GM21381 (cell line): ENCODE measurements at regions not wholly inside any gene's neighbourhood (a gene's known extent, or its start where the extent isn't known, plus 50 kb on each side); places are given as distances from the start of the nearest gene placed in this dataset.

Experiments used
- ATAC-seq: cut with Tn5 transposase; IDR thresholded peaks from one replicate; pipeline ENCODE4 v1.9.1; 2021; ENCODE audit warnings: mild to moderate bottlenecking, moderate library complexity; ENCODE audit not compliant: unreplicated experiment

DNA sequence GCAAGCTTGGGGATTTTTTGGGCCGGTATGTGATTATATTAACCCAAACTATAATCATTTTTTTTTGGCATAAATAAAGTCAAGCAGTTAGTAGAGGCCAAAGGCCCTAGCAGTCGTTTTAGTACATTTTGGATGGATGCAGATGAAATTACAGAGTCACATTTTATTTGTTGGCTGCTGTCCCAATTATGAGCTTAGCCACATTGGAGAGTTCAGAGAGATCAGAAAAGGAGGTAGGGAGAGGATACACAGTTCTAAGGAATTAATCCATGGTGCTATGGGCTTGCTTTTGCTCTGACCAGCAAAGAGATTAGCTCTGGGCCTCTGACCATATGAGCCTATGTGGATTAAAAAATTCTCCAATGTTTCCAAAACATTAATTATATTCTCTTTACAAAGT lies 395.1 kb downstream of the RAPGEF2 start:
- no peak for ATAC-seq

DNA sequence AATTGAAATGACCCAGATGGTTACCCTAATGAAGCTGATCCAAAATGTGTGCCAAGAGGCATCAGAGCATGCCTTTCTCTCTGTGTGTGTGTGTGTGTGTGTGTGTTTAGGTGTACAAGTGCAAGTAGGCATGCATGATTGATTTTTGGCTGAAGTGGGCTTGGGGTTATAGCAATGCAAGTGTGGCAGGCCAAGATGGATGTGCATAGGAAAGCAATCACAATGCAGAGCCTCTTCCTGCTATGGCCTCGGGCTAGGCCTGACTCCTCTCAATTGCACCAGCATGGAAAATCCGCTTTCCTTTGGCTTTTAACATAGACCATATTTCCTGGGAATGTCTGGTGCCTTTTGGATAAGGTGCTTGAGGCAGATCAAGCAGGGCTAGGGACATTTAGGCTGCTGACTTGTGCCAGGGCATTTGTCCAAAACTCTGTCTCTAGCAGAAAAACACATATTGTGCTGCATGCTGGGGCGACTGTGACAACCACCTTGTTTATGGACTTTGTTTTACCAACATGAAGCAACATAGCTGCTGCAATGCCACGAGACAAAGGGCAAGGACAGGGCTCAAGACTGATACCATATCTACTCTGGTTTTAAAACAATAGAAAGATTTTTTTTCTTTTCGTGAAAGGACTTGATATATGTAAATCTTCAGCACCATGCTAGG lies 395.7 kb downstream of the RAPGEF2 start:
- ATAC-seq, result no peak

DNA sequence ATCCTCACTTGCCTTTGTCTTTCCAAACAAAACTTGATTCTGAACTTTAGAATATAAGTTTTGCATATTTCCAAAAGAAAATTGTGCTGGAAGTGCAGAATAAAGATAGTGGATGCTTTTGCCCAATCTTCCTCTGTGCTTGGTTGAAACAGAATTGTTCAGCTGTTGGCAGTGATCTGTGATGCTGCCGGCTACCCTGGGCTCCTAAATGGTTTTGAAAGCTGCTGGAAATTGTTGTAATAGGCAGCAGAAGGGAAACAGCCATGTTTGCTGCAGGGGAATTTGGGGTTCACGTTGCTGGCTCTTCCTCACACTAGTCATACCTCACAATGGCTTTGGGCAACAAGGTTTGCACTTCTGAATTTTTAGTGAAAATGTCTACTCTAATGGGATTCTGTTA lies 398.0 kb downstream of the RAPGEF2 start:
- ATAC-seq, result no peak

DNA sequence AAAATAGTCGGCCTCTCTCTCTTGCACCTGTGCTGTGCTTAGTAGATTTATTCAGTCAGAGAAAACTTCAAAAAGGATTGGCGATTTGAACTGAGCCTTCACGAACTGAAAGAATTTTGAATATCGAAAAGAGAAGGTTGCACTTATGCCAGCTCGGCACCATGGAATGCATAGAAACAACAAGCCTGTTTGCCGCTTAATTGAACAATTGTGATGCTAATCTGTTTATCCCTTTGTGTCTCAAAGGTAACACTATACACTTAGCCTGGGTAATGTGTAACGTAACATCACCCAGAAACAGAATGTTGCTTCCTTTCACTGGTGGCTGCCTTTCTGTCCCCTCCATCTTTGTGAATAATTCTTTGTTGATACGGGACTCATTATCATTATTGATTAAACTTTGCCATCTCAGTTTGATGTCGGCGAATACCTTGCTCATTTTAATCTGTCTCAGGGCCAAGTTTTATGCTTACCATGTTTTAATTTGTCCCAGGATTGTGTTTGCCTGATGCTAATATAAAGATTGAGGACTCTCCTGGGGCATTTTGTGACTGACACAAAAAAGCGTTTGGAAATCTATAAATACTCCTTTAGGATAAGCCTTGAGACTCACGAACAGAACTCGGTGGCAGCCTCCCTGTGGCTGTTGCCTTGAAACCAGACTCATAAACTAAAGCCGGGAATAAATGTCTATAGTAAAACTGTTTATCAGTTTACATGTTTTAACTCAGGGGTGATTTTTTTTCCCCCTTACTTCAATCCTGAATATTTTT lies 400.5 kb downstream of the RAPGEF2 start:
- ATAC-seq, result no peak

DNA sequence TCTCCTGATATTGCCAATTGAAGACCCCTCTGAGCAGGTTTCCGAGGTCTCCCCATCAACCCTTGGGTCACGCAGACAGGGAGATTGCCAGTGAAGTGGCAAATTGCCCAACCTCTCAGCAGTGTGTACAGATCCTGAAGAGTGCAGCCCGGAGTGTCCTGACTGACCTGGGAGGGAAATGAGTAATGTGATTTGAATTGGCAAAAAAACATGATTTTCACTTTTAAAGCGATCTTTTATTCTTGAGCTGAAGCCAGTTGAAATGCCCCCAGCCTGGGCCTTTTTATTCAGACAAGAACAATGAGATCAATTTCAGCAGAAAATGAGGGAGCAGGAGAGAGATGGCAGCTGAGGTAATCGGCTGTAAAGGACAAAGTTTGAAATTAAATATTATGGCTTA lies 401.8 kb downstream of the RAPGEF2 start:
- no peak for ATAC-seq

DNA sequence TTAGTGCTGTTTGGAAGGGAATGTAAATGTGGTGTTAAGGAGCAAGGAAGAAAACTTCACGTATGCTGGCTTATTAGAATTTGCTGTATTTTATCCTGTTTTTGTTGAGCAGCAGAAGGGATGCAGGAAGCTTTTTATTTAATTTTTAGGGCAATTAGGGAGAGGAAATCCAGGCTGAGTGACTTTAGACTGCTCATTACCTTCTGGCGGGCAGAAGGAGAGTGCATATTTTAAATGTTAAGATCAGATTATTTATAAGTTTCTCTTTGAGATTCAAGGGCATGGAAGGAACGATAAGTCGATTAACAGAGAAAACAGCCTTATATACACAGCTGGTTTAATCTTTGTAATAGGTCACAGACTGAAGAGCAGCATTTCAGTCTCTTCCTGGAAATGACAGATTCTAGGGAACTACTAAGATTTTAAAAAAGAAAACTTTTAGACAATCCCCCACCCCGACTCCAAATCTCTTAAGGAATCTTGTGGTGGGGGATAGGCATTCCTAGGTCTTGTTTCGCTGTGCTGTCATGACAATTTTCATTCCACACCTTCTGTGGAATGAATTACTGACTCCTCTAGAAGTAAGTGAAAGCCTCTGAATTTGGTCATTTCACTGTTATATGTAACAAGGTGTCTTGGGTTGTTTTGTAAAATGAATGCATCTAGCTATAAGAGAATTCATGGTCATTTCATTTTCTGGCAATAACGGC lies 402.5 kb downstream of the RAPGEF2 start:
- ATAC-seq, result no peak

DNA sequence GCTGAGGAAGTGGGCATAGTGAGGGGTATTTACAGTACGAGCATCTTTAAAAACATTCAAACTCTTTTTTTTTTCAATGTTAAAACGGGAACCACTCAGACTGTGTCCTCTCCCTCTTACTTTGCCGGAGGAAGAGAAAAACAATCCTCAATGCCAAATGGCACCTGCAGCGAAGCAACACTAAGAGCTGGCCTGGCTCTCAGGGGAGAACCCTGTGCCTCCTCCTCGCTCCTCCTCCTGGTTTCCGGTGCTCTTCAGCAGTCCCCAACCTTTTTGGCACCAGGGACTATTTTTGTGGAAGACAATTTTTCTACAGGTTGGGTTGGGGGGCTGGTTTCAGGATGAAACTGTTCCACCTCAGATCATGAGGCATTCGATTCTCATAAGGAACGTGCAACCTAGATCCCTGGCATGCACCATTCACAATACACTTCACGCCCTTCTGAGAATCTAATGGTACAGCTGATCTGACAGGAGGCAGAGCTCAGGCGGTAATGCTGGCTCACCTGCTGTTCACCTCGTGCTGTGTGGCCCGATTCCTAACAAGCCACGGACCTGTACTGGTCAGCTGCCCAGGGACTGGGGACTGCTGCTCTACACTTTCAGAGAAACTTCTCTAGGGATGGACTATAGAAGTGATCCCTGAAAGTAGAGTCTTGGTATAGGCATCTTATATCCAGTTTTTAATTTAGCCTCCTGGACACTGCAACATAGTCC lies 404.1 kb downstream of the RAPGEF2 start:
- ATAC-seq, result no peak

DNA sequence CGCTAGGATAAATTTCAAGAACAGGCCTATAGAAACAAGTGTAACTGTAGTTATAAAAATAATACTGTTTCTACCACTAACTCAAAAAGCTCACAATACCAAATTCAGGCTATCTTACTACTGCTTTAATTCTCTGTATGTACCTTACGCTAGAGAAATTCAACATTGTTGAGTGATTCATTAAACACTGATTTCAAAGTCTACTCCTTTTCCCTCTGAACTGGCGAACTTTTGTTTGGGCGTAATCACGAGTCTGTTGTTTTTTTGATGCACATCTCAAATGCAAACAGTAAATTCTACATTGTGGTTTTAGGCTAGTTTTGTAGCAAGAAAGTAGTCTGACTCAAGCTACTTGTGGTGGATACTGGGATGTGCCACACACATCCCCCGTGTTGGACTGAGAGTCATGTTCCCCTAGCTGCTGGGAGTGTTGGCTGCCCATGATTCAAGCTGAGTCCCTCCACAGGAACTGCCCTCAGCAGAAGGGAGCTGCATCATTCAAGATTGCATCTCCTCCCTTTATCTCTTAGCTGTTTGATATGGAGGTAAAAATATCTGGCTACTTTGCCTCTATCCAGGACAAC lies 406.1 kb downstream of the RAPGEF2 start:
- no peak for ATAC-seq

DNA sequence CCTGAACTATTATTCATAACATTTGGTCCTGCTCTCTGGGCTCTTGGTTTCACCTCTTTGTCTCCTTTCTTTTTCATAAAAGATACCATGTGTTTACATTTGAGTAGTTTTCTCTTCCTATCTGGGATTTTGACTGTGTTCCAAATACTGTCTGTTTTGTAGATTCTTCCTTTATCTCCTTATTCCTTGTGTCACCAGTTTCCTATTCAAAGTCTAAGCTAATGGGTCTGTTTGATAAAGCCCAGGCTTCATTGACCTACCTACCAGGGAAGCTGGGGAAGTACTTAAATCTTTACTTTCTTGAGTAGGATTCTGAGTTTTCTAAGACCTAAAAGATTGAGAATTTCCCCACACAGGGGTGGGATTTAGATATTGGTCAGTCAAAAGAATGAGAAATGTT lies 409.5 kb downstream of the RAPGEF2 start:
- no peak for ATAC-seq

DNA sequence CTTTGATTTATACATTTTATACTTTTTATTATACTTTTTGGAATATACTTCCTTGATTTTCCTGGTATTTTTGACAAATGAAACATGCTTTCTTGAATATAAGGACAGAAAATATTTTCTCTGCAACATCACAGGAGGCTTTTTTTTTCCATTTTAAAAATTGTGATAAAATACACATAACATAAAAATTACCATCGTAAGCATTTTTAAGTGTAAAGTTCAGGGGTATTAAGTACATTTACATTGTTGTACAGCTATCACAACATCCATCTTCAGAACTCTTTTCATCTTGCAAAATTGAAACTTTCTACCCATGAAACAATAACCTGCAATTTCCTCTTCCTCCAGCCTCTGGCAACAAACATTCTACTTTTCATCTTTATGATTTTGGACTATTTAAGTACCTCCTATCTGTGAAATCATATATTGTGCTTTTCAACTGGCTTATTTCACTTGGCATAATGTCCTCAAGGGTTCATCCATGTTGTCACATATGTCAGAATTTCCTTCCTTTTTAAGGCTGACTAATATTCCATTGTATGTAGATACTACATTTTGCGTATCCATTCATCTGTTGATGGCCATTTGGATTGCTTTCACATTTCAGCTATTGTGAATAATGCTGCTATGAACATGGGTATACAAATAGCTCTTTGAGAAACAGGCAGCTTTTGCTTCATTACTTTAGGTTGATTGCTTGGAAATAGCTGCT lies 412.6 kb downstream of the RAPGEF2 start:
- no peak for ATAC-seq

DNA sequence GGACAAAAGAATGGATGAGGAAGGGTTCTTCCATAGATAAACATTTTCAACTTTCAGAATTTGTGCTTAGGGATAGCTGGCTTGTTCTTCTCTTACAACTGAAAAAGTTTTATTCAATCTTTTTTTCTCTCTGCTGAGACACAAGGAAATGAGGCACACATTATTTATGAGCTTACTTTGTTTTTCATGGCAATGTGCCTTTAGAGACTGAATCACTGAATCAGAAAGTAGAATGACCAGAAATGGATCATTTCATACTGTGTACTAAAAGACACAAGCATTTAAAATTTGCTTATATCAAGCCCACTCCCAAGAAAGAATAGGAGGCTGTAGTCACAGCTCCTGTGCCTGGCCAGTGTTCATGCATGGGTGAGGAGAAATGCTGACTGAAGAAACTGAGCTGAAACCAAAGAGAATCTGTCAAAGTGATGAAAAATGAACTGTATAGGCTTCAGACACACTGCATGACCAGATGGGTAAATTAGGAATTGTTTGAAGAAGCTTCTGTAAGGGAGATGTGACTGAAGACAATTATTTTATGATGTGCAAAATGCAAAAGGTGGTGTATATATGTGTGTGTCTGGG lies 413.8 kb downstream of the RAPGEF2 start:
- no peak for ATAC-seq

DNA sequence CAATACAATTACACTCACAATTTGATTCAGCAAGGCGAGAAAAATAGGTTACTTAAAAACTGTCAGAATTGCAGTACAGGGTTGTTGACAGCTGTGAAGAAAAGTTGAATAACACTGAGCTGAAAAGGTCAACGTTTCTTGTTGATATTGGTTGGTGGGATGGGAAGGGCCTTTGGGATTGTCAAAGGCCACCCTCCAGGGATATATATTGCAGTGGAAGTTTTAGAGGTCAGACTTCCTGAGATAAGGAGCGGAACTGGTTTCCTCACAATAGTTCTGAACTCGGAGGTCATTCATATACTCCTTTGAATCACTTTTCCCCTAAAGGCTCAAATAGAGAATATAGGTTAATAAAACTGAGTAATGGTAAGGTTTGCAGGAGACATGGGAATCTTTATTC lies 417.2 kb downstream of the RAPGEF2 start:
- ATAC-seq, result no peak

DNA sequence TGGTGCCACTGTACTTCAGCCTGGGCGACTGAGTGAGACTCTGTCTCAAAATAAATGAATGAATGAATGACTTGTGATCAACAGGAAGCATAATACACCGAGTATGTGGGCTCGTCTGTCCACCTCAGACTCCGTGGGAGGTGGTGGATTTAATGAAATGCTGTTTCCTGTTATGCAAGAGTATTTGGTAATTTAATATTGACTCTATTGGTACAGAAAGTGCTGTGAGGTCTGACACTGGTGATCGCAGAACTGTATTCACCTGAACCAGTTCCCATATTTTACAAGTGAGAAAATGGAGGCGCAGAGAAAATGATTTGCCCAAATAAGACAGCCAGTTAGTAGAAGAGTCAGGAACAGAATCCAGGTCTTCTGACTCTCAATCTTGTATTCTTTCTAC lies 423.3 kb downstream of the RAPGEF2 start:
- ATAC-seq, result no peak

DNA sequence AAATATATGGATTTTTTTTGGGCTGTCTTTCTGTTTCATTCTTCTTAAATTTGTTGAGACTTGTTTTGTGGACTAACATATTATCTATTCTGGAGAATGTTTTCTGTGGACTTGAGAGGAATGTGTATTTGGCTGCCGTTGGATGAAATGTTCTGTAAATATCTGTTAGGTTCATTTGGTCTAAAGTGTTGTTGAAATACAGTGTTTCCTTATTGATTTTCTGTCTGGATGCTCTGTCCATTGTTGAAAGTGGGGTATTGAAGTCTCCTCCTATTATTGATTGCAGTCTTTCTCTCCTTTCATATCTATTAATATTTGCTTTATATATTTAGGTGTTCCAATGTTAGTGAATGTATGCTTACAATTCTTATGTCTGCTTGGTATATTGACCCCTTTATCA lies 431.8 kb downstream of the RAPGEF2 start:
- no peak for ATAC-seq

DNA sequence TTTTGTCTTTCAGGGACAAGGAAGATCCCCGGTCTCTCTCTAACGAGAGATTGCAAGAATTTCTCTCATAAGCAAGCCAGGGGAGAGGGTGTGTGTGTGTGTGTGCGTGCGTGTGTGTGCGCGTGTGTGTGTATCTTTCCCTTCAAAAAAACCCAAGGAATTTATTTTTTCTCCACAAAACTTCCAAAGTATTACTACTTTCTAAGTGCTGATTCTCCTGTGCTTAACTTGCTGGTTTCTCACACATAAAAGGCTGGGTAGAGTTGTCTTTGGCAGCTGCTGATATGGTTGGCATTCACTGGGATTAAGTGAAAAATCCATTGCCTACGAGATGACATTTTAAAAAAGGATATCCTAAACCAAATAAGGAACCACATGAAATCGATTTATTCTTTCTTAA lies 435.7 kb downstream of the RAPGEF2 start:
- ATAC-seq, result no peak

DNA sequence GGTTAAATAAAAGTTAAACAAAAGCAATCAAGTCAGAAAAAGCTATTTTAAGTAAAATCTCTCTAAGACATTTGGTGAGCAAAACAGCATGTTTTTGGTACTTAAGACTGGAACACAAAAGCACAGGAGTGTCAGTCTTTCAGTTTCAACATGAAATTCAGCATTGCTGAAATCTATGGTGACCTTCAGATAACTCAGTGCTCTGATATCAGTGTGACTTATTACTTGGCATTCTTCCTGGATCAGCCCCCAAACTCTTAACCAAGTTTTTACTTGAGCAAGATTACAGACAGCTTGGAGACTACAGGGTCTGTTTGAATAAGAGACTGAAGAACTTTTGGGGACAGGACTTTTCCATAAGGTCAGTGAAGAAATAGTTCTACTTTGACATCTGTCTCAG lies 437.2 kb downstream of the RAPGEF2 start:
- no peak for ATAC-seq

DNA sequence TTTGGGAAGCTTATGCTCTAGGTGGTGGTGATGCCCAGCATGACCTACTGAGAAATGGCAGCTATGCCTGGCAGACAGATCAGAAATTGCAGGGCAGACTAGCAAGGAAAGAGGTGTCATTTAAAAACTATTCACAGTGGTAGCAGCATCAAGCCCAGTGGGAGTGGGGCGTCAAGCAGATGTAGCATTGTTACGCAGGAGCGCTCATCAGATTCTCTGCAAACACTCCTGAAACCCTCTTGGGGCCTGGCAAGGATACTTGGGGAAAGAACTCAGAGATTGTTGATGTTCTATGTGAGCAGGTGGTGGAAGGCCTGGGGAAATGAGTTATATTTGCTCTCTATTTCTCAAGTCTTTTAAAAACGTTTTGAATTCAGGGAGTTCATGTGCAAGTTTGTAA lies 437.6 kb downstream of the RAPGEF2 start:
- ATAC-seq, result no peak

DNA sequence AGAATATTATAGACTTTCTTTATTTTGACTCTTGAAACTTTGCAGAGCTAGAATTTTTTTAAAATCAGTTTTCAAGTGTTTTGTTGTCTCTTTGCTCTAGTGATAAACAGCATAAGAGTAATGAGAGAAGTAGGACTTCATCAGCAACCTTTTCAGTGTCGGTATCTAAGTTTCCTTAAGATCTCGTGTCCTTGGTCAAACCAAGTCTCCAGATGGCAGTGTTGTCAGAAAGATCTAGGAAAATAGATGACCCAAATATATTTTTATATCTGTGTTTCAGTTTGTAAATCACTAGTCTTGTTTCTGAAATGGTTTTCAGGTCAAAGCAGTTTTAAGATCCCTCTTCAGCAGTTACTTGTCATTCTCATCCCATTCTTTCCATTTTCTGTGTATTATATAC lies 438.3 kb downstream of the RAPGEF2 start:
- ATAC-seq, result no peak

DNA sequence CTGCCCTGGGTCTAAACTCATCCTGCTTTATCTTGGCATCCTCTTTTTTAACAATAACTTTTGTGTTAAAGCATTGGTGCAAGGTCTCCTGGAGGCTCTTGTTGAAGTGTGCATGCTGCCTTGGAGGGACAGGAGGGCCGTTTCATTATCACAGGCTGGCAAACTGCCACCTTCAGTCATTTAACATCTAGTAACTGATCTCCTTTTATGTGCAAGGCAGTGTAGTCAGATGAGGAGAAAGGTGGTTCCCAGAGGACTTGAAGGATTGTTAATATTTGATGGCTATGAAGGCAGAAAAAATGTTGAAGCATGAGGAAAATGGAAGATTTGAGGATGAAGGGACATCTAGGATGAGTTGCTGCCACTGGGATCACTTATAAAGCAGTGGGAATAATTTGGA lies 439.4 kb downstream of the RAPGEF2 start:
- ATAC-seq, result no peak

DNA sequence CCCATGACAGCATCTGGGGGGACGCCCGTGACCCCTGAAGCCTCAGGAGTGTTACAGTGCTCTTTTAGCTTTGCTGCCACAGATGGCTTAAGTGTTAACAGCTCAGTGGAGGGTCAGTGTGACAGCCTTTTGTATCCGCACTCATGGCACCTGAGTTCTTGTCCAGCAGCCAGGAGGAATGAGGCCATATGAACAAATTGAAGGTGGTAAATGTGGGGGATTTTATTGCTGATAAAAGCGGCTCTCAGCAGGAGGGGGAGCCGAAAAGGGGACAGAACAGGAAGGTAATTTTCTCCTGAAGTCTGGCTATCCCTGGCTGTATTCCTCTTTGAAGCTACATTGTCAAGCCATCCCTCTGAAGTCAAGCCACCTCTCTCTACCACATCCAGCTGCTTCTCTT lies 441.0 kb downstream of the RAPGEF2 start:
- ATAC-seq, result no peak
